ENCODE measurements at regions not wholly inside any gene's neighbourhood (a gene's known extent, or its start where the extent isn't known, plus 50 kb on each side); places are given as distances from the start of the nearest gene placed in this dataset.
"Not testable (repeated sequence)": the region's sequence is repeated elsewhere in the genome, so short reads cannot be mapped to it uniquely, and the experiment has no call there.

- no peak for DNase-seq
Observed at GRCh38 chr6:140812636-140813035, 1320.1 kb upstream of the GJE1 start.

GRCh38 chr6:140811642-140812041 lies 1321.1 kb upstream of the GJE1 start:
- DNase-seq: no peak

- no peak for DNase-seq
Observed at GRCh38 chr6:140809694-140810101, 1323.0 kb upstream of the GJE1 start.

DNA sequence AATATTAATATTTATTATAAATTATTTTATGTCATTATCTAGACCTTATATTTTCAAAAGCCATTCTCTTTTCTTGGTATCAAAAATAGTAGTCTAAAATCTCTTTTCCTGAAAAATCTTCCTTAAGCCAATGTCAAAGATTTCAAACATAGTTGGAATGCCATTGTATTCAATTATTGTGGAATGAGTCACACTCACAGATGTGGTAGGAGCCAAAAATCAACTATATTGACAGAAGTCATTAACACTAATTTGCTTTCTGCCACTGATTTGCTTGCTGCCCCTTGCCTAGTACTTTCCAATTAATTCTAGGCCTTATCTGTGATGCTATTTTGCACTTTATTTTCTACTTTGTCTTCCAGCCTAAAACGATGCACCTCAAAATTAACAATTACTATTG lies 1326.3 kb upstream of the GJE1 start:
- DNase-seq: no peak

DNA sequence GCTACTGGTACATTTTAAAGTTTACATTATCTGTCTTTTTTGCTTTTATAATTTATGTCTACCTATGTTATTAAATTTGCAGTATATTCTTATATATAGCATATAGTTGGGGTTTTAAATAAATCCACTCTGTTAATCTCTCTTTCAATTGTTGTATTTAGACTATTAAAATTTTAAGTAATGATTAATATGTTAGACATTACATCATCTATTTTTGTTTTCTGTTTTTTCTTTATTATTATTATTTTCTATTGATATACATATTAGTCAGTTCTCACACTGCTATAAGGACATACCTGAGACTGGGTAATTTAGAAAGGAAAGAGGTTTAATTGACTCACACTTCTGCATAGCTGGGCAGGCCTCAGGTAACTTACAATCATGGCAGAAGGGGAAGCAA lies 1338.2 kb upstream of the GJE1 start:
- no peak for DNase-seq

DNA sequence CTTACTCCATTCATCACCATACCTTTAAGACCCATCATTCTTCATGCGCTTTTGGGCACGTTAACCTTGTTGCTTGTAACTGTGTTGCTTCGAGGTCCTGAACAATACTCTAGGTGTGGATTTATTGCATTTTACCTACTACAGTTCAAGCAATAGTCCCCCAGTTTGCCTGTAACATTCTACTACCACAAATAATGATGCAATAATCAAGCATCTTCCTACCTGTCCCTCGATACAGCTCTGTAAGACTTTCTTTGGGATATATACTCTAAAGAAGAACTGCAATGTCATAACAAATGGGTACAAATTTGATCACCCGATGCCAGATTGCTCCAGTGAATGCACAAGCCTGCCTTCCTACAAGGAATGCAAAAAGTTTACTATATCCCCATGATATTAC lies 1342.6 kb upstream of the GJE1 start:
- no peak for DNase-seq

- DNase-seq: no peak
Observed at GRCh38 chr6:140789466-140789865, 1343.3 kb upstream of the GJE1 start.

GRCh38 chr6:140785926-140786325 lies 1346.8 kb upstream of the GJE1 start:
- DNase-seq: no peak

DNA sequence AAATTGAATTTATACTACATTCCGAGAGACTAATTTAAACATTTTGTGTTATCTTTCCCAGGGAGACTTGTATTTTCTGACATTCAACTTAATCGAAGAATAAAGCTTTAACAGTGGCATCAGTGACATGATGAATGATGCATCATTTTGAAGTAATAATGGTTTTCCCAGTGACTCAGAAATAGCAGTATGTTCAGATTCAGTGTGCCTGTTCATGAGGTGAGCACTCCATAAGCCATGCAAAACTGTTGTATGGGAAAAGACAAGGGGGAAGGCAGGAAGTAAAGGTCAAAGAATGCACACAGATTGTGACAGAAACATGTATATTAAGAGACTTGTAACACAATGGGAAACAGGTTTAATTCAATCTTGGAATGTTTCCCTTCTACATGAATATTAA lies 1348.2 kb upstream of the GJE1 start:
- DNase-seq: no peak

DNA sequence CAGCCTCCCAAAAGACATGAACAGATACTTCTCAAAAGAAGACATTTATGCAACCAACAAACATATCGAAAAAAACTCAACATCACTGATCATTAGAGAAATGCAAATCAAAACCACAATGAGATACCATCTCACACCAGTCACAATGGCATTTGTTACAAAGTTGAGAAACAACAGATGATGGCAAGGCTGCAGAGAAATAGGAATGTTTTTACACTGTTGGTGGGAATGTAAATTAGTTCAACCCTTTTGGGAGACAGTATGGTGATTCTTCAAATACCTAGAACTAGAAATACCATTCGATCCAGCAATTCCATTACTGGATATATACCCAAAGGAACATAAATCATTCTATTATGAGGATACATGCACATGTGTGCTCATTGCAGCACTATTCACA lies 1349.2 kb upstream of the GJE1 start:
- not testable (repeated sequence) for DNase-seq

- DNase-seq: no peak
Observed at GRCh38 chr6:140782941-140783340, 1349.8 kb upstream of the GJE1 start.

GRCh38 chr6:140779991-140780596 lies 1352.6 kb upstream of the GJE1 start:
- no peak for DNase-seq

DNA sequence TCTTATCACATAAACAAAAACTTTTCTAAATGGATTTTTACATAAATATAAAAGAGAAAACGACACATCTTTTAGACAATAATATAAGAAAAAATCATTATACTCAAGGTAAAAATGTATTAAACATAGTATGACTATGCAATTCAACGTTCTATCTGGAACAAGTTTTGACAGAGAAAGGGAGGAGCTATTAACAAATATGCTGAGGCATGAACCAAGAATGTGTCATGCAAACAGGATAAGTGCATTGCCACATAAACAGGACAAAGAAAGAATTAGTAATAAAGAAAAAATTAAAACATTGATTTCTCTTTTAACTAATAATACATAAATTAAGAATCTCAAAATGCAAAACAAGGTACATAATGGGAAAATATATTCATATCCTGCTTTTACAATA lies 1353.4 kb upstream of the GJE1 start:
- DNase-seq: no peak

DNA sequence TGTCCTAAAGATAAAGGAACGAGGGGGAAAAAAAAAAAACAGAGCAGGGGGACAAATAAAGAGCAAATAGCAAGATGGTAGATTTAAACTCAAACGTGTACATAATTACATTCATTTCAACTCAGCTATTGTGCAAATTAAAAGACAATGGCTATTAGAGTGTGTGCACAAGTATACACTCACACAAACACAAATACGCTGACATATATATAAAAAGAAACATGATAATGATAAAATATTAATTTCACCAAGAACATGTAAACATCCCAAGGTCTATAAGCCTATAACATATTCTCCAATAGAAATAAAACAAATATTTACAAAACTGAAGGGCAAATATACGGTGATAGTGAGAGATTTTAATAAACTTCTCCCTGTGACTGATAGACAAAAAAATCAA lies 1354.9 kb upstream of the GJE1 start:
- no peak for DNase-seq

GRCh38 chr6:140775061-140775460 lies 1357.7 kb upstream of the GJE1 start:
- no peak for DNase-seq

GRCh38 chr6:140774080-140774505 lies 1358.6 kb upstream of the GJE1 start:
- DNase-seq: peak; percentile 27

GRCh38 chr6:140773276-140773675 lies 1359.4 kb upstream of the GJE1 start:
- no peak for DNase-seq

- no peak for DNase-seq
Observed at GRCh38 chr6:140772576-140772975, 1360.1 kb upstream of the GJE1 start.

DNA sequence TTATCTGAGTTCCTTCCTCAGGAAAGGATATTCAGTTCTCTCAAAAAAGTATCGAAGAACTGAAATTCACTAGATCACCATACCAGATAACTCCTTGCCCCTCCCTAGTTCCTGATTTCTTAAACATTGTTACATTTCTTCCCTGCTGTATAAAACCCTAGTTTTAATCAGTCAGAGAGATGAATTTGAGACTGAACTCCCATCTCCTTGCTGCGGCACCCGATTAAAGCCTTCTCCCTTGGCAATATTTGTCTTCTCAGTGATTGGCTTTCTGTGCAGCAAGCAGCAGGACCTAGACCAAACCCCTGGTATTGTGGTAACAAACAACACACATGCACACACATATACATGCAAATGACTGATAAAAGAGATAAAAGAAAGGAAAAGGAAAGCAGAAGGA lies 1364.6 kb upstream of the GJE1 start:
- no peak for DNase-seq

- DNase-seq: no peak
Observed at GRCh38 chr6:140766999-140767398, 1365.7 kb upstream of the GJE1 start.

DNA sequence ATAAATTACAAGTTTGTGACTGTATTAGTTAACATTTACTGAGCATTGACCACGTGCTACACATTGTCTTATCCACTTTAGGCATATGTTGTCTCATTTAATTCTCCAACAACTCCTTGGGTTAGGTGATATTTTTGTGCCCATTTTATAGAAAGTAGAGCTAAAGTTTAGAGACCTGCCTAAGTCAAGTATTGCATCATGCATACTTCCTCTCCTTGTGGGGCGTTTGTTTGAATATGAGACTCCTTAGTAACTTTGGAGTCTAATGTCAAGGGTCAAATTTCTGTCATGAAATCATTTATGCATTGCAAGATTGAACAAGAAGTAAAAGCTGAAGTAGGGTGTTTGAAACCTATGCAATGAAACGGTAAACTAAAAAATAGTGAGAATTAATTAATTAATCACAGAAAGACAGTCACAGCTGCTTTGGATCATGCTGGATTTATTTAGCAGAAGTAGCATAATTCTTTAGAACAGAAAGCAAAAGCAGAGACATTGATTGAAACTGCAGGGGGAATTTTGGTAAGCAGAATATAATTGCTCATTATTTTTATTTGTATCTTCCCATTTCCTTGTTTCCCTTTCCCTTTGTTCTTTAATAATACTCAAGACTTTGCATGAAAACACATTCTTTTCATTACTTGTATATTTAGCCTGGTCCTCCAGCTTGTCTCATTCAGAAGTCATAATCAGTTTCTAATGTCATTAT lies 1374.4 kb upstream of the GJE1 start:
- DNase-seq: no peak

- DNase-seq: no peak
Observed at GRCh38 chr6:140752234-140752633, 1377.8 kb upstream of the CITED2 start.

GRCh38 chr6:140747114-140747513 lies 1372.7 kb upstream of the CITED2 start:
- no peak for DNase-seq

DNA sequence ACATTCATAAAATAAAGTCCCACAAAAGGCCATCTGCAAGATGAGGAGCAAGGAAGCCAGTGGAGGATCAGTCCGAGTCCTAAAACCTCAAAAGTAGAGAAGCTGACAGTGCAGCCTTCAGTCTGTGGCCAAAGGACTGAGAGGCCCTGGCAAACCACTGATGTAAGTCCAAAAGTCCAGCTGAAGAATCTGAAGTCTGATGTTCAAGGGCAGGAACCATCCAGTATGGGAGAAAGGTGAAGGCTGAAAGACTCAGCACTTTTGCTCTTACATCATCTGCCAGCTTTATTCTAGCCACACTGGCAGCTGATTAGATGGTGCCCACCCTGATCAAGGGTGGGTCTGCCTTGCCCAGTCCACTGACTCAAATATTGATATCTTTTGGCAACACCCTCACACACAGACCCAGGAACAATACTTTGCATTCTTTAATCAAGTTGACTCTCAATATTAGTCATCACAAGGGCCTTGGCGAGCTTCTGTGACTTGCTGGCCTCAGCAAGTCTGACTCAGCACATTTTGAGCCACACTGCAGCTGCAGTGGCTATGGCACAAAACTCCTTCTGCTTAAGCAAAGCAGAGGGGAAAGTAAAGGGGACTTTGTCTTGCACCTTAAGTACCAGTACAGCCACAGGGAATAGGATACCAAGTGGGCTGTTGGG lies 1370.3 kb upstream of the CITED2 start:
- no peak for DNase-seq

Measured in hindlimb muscle (tissue), 1 donor.